CD4-positive, alpha-beta T cell (primary cell): ENCODE measurements at regions not wholly inside any gene's neighbourhood (a gene's known extent, or its start where the extent isn't known, plus 50 kb on each side); places are given as distances from the start of the nearest gene placed in this dataset.

Source experiments
- ATAC-seq: fragments of 200-7000 bp; cut with Tn5 transposase; one replicate; pipeline ENCODE4 v1.10.0; 2022; ENCODE audit warnings: mild to moderate bottlenecking; ENCODE audit not compliant: poor library complexity
- CTCF ChIA-PET: fragments of 350-600 bp; sonication (Branson Sonifier 250); formaldehyde crosslinking; loops from one replicate; lab custom pipeline; 2021; ENCODE audit warnings: antibody characterized with exemption, inconsistent platforms; lab: Charles Lee
- POLR2A ChIA-PET: fragments of 350-600 bp; sonication (Branson Sonifier 250); formaldehyde crosslinking; loops from one replicate; lab custom pipeline; 2021; ENCODE audit warnings: antibody characterized with exemption, inconsistent platforms; lab: Charles Lee
- DNase-seq, 14 experiments: peaks; one replicate each; pipeline ENCODE4 v3.0.0-alpha.2; 2013 to 2020; ENCODE audit warnings: mixed read lengths in 2 of 14
- H3K27ac ChIP-seq, 2 donors: one replicate each; pipeline versions ENCODE4 v1.5.1 to v1.7.0; 2013; ENCODE audit warnings: low read length in 2 of 2, low read depth in 1 of 2, mild to moderate bottlenecking in 1 of 2
- H3K27me3 ChIP-seq, 2 experiments: 1 replicate in 1 of 2; 2 replicates in 1 of 2; pipeline versions ENCODE4 v1.6.1 to v1.7.0; 2013; ENCODE audit warnings: low read length in 2 of 2, control low read depth in 1 of 2, mild to moderate bottlenecking in 1 of 2, moderate library complexity in 1 of 2; ENCODE audit not compliant: insufficient read depth in 2 of 2, control insufficient read depth in 1 of 2
- H3K36me3 ChIP-seq: one replicate; pipeline ENCODE4 v1.6.1; 2013; ENCODE audit warnings: low read length, control low read depth; ENCODE audit not compliant: insufficient read depth
- H3K4me1 ChIP-seq: one replicate; pipeline ENCODE4 v1.6.1; 2013; ENCODE audit warnings: low read length, control low read depth; ENCODE audit not compliant: insufficient read depth
- H3K4me3 ChIP-seq: one replicate; pipeline ENCODE4 v1.5.1; 2013; ENCODE audit warnings: mild to moderate bottlenecking, low read length, moderate library complexity
- H3K9me3 ChIP-seq, 2 experiments: 1 replicate in 1 of 2; 2 replicates in 1 of 2; pipeline versions ENCODE4 v1.6.1 to v1.7.0; 2013; ENCODE audit warnings: low read length in 2 of 2, mild to moderate bottlenecking in 2 of 2, control low read depth in 1 of 2, moderate library complexity in 1 of 2; ENCODE audit not compliant: control insufficient read depth in 1 of 2, insufficient read depth in 1 of 2
- H3K27ac Mint-ChIP-seq: one replicate; pipeline ENCODE4 v1.8.0; 2020; ENCODE audit warnings: mixed read lengths
- H3K27me3 Mint-ChIP-seq: one replicate; pipeline ENCODE4 v1.8.0; 2021; ENCODE audit warnings: mixed read lengths
- H3K36me3 Mint-ChIP-seq: one replicate; pipeline ENCODE4 v1.8.0; 2021; ENCODE audit warnings: low read depth, mixed read lengths
- H3K4me1 Mint-ChIP-seq: one replicate; pipeline ENCODE4 v1.8.0; 2021; ENCODE audit warnings: low read depth, mixed read lengths
- H3K4me3 Mint-ChIP-seq: one replicate; pipeline ENCODE4 v1.8.0; 2020; ENCODE audit warnings: mild to moderate bottlenecking, mixed read lengths
- H3K9me3 Mint-ChIP-seq: one replicate; pipeline ENCODE4 v1.8.0; 2020; ENCODE audit warnings: mixed read lengths
- CTCF ChIP-seq: fragments of 200-600 bp; IDR thresholded peaks from one replicate; pipeline ENCODE4 v1.8.0; 2022; ENCODE audit warnings: antibody characterized with exemption, mild to moderate bottlenecking
- intact Hi-C, 2 experiments: fragments of 100-400 bp; cut with DNase I in 1 of 2; cut with micrococcal nuclease in 1 of 2; formaldehyde crosslinking; loops; one replicate each; pipeline versions ENCODE4 v1.15.1 to v1.9.0; 2023 to 2025; cut with DNase I, micrococcal nuclease

- no peaks in the 10 kb centered on the region for H3K4me1 ChIP-seq
- DNase-seq (no peak), ATAC-seq (no peak)
- intact Hi-C loops = no loop called here
- H3K9me3 ChIP-seq = peaks cover 0 to 10% of the 10 kb centered on the region in 2 experiments
- H3K27ac ChIP-seq = no peak overlapping the region
- H3K4me3 ChIP-seq = no peak overlapping the region
- Mint-ChIP-seq H3K4me1 (no peaks in the 10 kb centered on the region), H3K27ac (no peak overlapping the region), H3K4me3 (no peak overlapping the region), H3K27me3 (no peaks in the 10 kb centered on the region), H3K36me3 (no peaks in the 10 kb centered on the region), H3K9me3 (no peaks in the 10 kb centered on the region)
- ChIA-PET CTCF (no interaction called here), POLR2A (no interaction called here)
- TF ChIP-seq CTCF = no peak
- H3K36me3 ChIP-seq = no peaks in the 10 kb centered on the region
- no peaks in the 10 kb centered on the region for H3K27me3 ChIP-seq
Observed at GRCh38 chrX:7545564-7545963, 297.4 kb upstream of the VCX start.

- ChIA-PET CTCF (interaction anchor here (0.9 kb wide), 1 partner anchor 19 kb away, joined by 3 read pairs; no protein-coding TSS in a partner anchor), POLR2A (no interaction called here)
- no peak for DNase-seq
- H3K36me3 Mint-ChIP-seq = no peaks in the 10 kb centered on the region
- intact Hi-C loops = no loop called here
- no peak overlapping the region for H3K27ac Mint-ChIP-seq
- H3K36me3 ChIP-seq = no peaks in the 10 kb centered on the region
- no peaks in the 10 kb centered on the region for H3K4me1 ChIP-seq
- no peak overlapping the region for H3K4me3 ChIP-seq
- H3K4me3 Mint-ChIP-seq = no peak overlapping the region
- no peaks in the 10 kb centered on the region for H3K4me1 Mint-ChIP-seq
- H3K9me3 Mint-ChIP-seq = no peaks in the 10 kb centered on the region
- H3K27me3 Mint-ChIP-seq = no peaks in the 10 kb centered on the region
- H3K9me3 ChIP-seq = peaks cover 0 to 10% of the 10 kb centered on the region in 2 experiments
- TF ChIP-seq CTCF = no peak
- no peaks in the 10 kb centered on the region for H3K27me3 ChIP-seq
- no peak for ATAC-seq
- no peak overlapping the region for H3K27ac ChIP-seq
Observed at GRCh38 chrX:7542587-7543380, 300.2 kb upstream of the VCX start.

GRCh38 chrX:7522860-7523259 lies 320.1 kb upstream of the VCX start:
- H3K36me3 Mint-ChIP-seq = no peaks in the 10 kb centered on the region
- H3K27ac Mint-ChIP-seq = no peak overlapping the region
- no peaks in the 10 kb centered on the region for H3K9me3 Mint-ChIP-seq
- Histone ChIP-seq H3K27me3 (no peaks in the 10 kb centered on the region), H3K36me3 (no peaks in the 10 kb centered on the region), H3K9me3 (no peaks in the 10 kb centered on the region), H3K27ac (no peak overlapping the region), H3K4me1 (no peaks in the 10 kb centered on the region), H3K4me3 (no peak overlapping the region)
- TF ChIP-seq CTCF = no peak
- no peaks in the 10 kb centered on the region for H3K4me1 Mint-ChIP-seq
- ChIA-PET CTCF (no interaction called here), POLR2A (no interaction called here)
- DNase-seq = no peak
- ATAC-seq = no peak
- no peaks in the 10 kb centered on the region for H3K27me3 Mint-ChIP-seq
- intact Hi-C loops = no loop called here
- H3K4me3 Mint-ChIP-seq = no peak overlapping the region
